RPMI7951 (cell line): ENCODE measurements at regions not wholly inside any gene's neighbourhood (a gene's known extent, or its start where the extent isn't known, plus 50 kb on each side); places are given as distances from the start of the nearest gene placed in this dataset.

Experiments used
- DNase-seq: peaks from one replicate; pipeline ENCODE4 v3.0.0-alpha.2; 2012; ENCODE audit warnings: low read depth

DNA sequence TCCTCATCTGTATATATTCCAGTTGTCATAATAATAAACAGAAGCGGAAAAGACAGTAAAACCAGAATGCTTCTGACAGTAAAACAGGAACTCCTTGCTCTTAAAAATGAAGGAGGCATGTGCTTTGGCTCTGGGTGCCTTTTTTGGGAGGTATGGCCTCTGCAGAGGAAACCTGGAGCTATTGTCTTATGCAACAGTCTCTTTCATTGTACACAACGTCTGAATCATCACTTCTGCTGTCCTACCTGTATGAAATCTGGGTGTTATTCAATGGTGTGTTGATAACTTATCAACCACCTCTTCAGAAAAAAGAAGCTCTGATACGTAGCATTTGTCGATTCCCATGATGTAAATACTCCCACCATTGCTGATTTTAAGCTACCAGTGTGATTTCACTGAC, 64.8 kb downstream of the CDCA7 start:
- DNase-seq, result no peak

DNA sequence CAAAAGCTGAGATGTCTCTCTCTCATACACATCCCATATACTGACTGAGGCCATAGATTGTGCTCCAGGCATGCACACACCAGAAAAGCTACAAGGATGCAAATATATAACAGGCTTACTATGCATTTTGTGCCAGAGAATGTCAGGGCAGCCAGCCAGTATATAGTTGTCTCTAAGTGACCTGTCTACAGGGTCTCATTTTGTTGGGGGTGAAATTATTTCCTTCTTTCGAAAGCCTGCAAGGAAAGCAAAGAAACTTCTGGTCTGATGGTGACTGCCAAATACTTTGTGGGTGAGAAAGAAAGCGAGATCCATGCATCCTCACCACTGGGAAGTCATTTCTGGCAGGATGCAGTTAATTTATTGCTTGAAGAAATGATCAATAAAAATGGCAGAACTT, 70.2 kb downstream of the CDCA7 start:
- DNase-seq, result no peak

DNA sequence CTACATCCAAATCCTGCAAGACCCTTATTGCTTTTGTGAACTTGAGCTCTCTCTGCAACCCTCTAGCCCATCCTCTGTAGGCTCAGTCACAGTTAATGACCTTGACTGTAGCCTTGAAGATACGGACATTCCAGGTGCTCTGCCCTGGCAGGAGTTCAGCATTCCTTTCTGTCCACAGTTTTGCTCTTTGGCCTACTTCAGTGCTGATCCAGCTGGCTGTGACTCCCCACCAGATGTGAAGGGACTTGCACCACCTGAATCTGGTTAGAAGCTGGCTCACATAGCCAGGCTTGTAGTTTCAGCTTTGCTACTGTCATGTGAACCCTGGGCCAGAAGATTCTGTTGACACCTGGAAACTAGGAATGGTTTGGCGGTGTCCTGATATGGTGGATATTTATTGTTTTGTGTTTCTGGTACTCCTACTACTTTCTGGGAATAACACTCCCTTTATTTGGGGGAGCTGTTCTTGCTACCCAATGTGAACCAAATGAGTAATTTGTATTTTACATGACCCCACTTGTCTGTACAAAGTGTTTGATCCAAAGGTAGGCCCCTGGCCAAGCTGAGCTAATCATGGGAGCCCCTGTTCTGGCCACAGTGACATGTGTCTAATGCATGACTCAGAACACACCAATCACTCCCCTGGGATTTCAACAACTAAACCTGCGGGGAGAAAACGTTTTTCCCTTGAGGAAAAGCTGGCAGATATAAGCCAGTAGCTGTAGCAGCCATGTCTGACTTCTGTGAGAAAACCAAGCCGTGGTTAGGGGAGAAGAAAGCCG, 73.4 kb downstream of the CDCA7 start:
- DNase-seq, result peak; percentile 72

DNA sequence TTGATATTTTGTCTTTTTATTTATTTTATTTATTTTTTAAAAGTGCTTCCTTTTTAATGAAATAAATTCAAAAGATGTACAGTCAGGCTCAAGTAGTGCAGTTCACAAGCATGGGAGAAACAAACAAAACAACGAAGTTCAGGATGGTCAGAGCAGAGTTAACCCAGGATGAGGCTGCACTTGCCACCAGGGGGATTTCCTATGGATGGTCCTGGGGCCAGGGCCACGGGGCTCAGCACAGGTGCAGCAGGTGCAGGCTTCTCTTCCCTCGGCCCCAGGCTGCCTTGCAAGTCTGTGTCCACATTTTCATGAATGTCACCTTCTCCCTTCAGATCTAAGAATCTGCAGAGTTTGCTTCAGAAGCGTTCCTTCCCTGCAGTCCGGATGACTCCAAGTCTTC, 76.5 kb downstream of the CDCA7 start:
- no peak for DNase-seq

DNA sequence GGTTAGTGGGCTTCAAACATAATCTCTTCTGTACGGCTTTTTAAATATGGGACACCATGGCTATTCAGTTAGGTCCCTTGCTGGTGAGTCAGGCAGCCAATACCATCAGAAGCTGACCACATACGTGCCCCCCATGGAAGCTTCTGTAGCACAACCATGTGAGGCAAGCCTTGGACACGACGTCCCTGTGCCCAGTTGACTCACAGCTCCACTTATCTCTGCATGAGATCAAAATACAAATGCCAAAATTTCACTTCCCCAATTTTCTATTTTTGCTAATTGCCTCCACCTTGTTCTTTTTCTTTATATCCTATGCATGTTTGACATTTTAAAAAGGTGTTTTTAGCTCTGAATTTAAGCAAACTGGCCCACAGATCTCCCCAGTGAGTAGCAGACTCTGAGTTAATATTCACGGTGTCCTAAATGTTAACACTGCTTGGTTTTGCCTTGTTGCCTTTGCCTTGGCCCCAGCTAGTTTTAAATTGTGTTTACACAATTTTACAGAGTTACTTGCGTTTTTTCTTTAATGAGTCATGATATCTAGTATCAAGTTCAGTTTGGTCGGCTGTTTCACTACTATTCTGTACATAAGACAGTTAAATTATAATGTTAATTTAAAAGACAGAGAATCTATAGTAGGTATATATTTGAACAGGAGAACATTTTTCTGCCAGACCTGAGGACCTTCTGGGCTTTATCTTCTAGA, 77.5 kb downstream of the CDCA7 start:
- peak; percentile 31 for DNase-seq

DNA sequence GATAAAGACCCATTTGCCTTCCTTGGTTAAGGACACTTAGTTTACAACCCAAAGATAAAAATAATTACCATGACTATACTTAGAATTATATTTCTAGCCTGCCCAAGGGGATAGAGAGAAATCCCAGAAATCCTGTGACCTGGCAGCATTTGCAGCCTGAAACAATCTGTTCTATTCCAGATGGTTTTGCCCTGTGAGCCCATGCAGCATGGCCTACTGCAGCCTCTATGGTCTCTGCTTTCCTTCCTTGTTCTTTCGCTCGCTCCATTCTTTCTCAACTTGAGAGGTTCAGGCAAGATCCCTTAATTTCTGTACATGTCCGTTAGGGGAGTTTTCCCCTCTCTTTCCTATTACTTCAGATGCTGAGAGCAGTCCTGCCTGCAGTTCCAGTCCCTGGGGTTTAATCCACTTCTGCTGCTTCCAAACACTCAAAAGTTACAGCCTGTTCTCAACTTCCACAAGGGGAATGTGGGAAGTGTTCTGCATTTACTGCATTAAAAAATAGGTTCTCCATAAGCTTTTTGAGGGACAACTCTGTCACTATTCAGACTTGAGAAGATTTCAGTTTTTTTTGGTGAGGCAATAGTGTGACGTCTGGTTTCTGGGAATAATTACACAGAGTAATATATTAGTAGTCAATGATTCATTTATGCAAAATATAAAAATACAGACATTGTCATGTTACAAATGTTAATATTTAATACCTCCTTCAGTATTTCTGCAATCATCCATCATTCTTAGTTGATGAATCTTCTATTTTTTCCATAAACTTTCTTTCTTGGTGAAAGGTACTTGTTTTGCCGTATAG, 80.3 kb downstream of the CDCA7 start:
- no peak for DNase-seq

DNA sequence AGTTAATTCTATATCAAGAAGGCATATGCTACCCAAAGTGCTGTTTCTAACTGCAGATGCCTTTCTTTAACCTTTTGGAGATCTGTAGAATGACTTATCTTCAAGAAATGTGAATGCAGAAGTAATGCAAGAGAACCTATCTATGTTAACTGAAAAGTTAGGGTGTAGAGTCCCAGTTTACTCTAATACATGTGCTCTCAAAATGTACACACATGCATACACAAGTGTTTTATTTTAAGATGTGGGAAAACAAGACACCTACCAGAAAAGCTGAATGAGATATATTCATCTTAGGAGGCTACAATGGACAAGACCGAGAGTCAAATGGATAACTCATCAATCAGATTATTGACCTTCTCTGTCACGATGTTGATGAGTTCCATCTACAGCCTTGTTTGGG, 80.9 kb downstream of the CDCA7 start:
- DNase-seq, result no peak

DNA sequence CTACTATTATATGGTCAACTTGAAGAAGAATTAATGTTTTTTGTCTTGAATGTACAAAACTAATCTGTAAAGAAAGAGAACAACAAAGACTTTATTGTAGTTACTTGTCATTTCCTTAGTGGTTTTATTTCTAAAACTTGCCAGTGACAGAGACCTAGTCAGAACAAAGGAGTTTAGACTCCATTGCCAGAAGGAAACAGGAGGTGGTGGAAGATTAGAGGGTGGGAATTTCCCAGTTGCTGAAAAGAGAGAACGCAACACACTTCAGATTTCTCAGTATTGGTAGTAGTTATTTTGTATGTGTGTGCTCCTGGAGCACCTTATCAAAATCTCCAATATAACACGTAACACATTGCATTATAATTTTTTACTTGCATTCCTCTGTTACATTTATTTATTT, 81.4 kb downstream of the CDCA7 start:
- no peak for DNase-seq

DNA sequence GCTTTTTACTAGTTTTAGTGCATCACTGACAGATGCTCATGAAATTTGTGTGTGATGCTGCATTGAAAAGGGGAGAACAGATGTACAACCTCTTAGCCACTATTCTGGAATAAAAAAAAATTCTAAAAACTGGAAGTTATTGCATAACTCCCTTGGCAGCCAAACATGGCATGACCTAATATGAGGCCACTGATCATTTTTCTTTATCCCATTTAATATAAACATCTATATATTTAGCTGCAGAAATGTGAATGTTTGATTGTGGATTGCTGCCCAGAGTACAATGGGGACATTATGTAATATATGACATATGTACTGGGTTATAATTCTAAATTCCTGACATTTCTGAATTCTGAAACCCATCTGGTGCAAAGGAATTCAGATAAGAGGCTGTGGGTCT, 86.5 kb downstream of the CDCA7 start:
- DNase-seq, result peak; percentile 2

DNA sequence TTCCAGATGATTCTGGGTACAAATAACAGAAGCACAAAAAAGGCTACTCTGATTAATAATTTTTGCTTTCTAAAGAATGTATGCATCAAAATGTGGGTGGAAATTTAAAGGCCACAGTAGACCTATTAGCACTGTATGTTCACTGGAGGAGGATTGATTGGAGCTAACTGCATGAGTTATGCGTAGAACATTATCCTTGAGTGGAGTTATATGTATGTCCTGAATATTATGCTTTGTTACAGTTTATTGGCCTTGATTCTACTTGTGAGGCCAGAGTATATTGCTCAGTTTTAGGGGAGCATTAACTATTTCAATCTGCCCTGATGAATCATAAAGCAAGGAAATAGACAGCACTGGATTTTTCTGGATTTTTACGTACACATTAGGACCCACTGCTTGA, 87.9 kb downstream of the CDCA7 start:
- DNase-seq, result no peak

DNA sequence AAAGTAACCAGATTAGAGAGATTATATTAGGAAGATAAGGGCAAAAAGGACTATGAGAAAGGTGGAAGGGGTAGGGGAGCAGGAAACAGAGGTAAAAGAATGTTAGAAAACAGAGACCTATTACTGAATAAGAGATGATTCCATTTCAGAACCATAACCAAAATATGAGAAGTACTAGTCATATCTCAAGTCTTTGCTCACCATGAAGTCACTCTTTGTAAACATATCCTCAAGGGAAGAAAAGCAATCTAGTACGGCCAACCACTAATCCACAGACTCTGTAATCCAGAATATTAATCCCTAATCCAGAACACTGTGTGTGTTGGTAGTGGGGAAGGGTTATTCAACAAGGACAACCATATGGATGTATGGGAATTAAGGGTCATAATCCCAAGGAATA, 92.0 kb downstream of the CDCA7 start:
- DNase-seq, result no peak

DNA sequence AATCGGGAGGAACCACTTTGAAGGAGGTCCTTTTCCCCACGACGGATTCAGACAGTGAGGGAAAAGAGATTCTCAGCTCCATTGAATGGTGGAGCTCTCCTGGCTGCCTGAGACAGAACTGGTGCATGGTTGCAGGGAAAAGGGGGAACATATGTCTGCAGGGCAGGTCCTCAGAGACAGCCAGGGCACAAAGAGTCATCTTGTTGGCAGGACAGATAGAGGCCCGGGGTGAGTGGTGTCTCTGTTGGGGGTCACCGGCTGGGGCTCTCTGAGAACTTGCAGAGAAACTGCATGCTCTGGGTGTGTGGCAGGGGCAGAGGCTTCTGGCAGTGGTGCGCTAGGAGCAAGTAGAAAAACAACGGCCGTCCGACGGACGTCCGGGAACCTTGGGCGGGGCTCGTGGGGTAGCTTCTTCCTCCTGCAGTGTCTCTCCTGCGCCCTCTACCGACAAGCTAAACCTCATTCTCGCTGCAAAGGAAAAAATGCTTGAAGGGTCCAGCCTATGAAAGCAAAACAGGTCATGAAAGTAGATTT, 94.3 kb downstream of the CDCA7 start:
- peak; percentile 87 for DNase-seq

DNA sequence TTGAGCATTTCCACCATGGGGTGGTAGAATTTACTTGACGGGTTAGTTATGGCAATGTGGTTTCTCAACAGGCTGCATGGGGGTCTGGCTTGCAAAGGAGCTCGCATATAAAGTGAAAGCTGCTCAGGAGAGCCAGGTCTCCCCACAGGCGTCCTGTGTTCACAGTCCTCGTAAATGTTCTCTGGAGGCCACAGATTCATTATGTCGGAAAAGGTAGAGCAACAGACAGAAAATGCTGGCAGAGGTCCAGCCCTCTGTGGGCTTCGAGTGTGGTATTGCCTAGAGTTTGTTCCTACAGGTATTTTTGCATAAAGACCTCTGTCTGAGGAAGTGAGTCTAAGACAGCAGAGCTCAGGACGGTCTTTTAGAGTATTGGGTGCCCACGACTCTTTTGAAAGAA, 96.4 kb downstream of the CDCA7 start:
- no peak for DNase-seq

DNA sequence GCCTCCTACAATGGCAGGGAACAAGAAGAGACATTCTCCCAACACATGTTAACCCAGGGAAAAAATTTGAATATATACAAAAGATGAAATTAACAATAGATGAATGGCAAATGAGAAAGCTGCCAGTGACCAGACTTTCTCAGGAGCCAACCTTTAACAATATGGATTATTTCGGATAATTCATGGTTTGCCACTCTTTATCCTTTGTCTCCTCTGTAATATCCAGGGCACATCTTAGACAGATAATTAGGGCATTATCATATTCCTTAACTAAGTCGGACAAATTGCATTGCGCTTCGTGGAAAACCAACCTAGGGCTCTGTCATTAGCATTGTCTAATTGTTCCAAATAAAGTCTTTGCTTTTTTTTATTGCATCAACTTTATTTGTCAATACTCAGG, 97.3 kb downstream of the CDCA7 start:
- DNase-seq, result no peak

DNA sequence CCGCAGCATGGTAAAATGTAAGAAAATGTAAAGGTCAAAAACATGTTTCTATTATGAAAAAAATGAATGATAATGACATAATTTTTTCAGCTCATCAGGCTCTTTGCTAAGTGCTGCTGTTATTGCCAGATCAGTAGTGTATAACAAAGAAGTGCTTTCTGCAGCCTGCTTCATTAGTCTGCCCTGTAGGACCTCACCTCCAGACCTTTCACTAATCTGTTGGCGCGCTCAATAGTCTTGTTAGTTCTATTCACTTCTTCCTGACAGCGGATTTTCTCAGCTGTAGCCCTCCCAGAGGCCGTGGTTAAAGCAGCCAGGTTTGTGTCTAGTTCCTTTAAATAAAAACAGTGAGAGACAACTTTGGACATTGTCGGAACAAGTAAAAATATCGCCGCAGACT, 97.7 kb downstream of the CDCA7 start:
- DNase-seq, result no peak

DNA sequence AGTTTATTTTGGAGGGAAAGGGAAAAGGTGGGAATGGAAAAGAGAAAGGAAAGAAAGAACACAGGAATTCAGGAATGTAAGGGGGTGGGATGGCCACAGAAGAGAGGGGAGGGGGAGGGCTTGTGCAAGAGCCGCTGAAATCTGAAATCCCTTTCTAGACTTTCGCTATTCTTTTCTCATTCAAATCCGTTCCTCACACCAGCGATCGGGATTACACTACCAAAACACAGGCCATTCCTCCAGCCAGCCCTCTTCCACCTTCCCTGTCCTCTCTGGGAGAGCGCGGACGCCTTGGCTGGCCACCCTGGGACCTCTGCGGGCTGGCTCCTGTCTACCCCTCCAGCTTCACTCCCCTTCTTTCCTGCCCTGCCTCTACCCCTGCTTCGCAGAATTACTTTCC, 102.3 kb downstream of the CDCA7 start:
- no peak for DNase-seq

DNA sequence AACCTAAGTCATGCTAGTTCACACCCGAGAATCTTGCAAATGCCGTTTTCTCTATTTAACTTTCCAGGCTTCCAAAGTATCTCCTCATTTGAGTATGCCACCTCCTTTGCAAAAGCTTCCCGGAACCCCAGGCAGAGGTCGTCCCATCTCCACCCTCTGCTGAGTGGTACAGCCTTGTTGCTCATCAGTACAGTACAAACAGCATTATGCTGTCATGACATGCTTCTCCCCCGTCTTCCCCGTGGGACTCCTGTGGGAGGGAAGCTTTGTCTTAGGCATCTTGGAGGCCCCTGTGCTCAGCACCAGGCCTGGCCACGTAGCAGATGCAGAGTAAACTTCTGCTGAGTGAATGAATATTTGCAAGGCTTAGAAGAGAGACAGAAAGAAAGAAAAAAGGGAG, 102.7 kb downstream of the CDCA7 start:
- no peak for DNase-seq

DNA sequence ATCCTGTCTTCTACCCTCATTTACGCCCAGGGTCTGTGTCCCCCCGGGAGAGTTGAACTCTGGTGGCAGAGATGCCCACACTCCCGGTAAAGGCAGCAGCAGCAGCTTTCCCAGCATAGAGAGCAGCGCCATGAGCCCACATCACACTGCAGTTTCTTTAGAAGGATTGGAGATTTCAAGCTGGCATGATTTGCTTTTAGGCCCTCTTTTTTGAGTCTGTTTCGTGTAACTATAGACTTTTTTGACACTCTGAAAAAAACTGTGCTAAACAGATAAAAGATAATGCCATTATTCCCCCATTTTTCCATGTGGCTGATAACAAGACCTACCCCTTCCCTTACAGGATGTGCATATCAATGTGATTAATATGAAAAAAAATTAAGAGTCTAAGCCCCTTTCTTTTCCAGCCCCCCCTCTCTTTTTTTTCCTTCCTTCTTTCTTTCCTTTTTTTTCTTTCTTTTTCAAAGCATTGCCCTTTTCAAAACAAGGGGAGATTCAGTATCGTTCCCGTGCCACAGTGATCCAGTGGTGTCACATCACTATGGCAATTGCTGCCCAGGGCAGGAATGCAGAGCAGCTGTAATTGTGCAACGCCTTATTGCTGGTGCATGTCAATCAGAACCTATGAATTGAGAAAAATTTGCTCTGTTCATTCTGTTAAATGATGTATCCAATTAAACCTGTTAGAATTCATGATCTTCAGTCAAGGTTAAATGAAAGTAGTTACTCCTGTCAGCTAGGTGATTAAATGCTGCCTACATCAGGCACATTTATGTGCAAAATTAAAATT, 104.5 kb downstream of the CDCA7 start:
- no peak for DNase-seq

DNA sequence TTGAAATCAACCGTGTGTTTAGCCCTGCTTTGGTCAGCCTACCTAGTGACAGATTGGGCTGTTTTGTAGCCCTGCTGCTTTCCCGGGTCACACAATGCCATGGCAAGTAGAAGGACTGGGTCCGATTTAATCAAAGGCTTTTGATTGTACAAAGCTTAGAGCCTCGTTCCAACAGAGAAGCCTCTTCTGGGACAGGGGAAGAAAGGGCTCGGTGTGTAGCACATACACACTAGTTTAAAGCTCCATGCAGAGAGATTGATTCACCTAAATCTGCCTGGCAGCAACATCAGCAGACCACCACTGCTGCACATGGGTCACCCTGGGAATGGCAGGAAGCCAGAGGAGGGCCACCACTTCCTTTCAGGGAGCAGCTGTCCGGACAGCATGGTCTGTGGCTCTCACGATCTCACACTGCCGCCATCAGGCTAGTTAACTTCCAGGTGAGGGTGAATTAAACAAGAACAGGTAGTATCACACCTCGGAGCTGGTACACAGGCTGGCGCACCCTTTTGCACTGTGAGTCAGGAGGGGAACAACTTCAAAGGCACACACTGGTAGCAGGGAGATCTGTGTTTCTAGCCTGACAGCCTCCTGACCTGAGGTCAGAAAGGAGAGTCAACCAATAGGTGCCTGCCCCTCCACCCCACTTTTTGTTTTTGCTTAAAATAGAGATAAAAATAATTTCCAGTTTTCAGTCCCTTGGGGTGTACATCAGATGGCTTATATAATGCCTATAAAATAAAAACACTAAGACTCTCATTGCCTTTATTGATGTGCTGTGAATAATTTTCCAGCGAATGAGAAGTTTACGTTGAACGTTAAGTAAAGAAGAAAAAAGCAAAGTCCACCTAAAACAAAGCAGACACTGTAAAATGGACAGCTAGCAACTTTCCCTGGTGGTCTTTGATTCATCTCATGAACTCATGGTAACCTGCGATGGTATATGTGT, 108.5 kb downstream of the CDCA7 start:
- peak; percentile 13 for DNase-seq

DNA sequence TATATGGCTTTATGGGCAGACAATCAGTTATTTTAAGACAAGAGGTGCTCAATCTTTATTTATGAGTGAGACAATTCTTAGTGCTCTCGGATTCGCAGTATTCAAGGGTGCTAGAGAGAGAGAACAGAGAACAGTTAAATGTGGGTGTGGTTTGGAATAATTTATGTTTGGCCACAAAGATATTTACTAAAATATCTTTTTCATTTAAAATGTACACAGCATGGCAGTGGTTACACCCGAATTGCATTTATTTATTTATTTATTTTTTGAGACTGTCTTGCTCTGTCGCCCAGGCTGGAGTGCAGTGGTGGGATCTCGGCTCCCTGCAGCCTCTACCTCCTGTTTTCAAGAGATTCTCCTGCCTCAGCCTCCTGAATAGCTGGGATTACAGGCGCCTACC, 109.2 kb downstream of the CDCA7 start:
- DNase-seq, result no peak

DNA sequence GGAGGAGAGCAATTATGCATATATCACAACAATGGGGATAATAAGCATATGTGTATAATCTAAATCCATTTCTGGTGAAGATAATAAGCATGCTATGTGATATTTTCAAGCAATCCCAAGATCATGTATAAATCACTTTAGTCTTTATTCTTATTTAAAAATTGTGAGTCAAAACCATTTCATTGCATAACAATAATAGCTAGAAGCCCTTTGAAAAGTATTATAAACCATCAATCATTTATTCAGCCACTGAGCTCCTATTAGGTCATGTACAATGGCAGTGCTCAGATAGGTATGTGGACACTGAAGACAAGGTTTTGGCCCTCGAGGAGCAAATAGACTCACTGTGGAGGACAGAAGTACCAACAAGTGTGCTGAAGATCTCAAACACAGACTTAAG, 113.1 kb downstream of the CDCA7 start:
- no peak for DNase-seq
